Upper lobe of left lung (tissue), 4 donors: ENCODE measurements at regions not wholly inside any gene's neighbourhood (a gene's known extent, or its start where the extent isn't known, plus 50 kb on each side); places are given as distances from the start of the nearest gene placed in this dataset.

Experiments used
- POLR2AphosphoS5 ChIP-seq, 2 donors: sonication (generic); formaldehyde crosslinking; IDR thresholded peaks; one replicate each; pipeline ENCODE4 v1.5.1; 2017; ENCODE audit warnings: antibody characterized with exemption in 2 of 2
- TF ChIP-seq, protein P1 (sequence below), 6 experiments: fragments of 450-650 bp in 4 of 6; fragments of 200-600 bp in 2 of 6; sonication (generic) in 2 of 6; IDR thresholded peaks; one replicate each; pipeline ENCODE4 v1.5.1; 2016 to 2019; ENCODE audit warnings: antibody characterized with exemption in 6 of 6

DNA sequence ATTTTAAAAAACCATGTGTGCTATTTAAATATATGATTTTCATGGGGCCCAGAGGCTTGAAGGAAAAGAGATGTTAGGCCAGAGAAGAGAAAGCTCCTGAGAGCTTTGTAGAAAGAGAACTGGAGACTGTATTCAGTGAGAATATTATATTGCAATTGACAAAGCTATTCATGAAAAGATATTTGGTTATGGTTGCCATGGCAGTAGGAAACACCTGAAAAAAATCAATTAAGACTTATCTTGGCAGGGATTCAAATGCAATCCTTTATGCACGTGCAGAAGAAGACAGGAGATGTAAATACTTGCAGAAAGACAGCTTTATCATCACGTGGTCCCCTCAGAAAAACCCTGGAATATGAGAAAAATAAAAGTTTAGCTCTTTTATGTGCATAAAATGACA, 636.0 kb upstream of the TBL1XR1 start:
- TF ChIP-seq, protein P1, sequence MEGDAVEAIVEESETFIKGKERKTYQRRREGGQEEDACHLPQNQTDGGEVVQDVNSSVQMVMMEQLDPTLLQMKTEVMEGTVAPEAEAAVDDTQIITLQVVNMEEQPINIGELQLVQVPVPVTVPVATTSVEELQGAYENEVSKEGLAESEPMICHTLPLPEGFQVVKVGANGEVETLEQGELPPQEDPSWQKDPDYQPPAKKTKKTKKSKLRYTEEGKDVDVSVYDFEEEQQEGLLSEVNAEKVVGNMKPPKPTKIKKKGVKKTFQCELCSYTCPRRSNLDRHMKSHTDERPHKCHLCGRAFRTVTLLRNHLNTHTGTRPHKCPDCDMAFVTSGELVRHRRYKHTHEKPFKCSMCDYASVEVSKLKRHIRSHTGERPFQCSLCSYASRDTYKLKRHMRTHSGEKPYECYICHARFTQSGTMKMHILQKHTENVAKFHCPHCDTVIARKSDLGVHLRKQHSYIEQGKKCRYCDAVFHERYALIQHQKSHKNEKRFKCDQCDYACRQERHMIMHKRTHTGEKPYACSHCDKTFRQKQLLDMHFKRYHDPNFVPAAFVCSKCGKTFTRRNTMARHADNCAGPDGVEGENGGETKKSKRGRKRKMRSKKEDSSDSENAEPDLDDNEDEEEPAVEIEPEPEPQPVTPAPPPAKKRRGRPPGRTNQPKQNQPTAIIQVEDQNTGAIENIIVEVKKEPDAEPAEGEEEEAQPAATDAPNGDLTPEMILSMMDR (IDR thresholded peaks at IDR 0.05), result no peak
- no peak for TF ChIP-seq POLR2AphosphoS5 (IDR thresholded peaks at IDR 0.05)
